HFFc6 (cell line): ENCODE measurements at regions not wholly inside any gene's neighbourhood (a gene's known extent, or its start where the extent isn't known, plus 50 kb on each side); places are given as distances from the start of the nearest gene placed in this dataset.

Experiments
- DNase-seq: peaks from one replicate; pipeline ENCODE4 v3.0.0-alpha.2; 2018
- H3K27ac Mint-ChIP-seq: 2 replicates; pipeline ENCODE4 v1.8.0; 2020; ENCODE audit warnings: mild to moderate bottlenecking, mixed read lengths
- H3K27me3 Mint-ChIP-seq: 2 replicates; pipeline ENCODE4 v1.8.0; 2021; ENCODE audit warnings: mild to moderate bottlenecking, moderate library complexity, mixed read lengths; ENCODE audit not compliant: insufficient read depth
- H3K36me3 Mint-ChIP-seq: 2 replicates; pipeline ENCODE4 v1.8.0; 2021; ENCODE audit warnings: low read depth, mixed read lengths
- H3K4me1 Mint-ChIP-seq: 2 replicates; pipeline ENCODE4 v1.8.0; 2020; ENCODE audit warnings: low read depth, mixed read lengths
- H3K4me3 Mint-ChIP-seq: 2 replicates; pipeline ENCODE4 v1.8.0; 2020; ENCODE audit warnings: mild to moderate bottlenecking, moderate library complexity, mixed read lengths
- H3K9me3 Mint-ChIP-seq: 2 replicates; pipeline ENCODE4 v1.8.0; 2020; ENCODE audit warnings: mild to moderate bottlenecking, mixed read lengths
- TF ChIP-seq, protein P1 (sequence below): fragments of 200-600 bp; sonication (generic); IDR thresholded peaks from 2 replicates; pipeline ENCODE4 v1.5.0; 2021; ENCODE audit warnings: antibody characterized with exemption, mild to moderate bottlenecking

DNA sequence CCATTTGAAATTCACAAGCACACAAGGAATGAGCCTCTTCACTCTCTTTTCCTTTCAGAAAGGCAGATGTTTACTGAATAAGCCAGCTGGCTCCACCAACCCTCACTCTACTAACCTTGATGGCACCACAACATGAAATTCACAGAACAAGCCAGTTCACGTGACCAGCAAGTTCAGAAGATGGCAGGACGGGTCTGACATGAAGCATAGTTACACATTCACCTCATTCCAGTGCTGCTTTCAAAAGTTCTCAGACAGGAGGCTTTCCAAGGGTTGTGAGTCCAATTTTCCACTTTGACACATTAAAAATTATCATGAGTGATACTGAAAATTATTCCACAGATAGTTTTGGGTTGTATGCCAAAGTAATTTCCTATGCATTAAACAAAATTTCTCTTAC lies 74.2 kb upstream of the MBOAT2 start:
- Mint-ChIP-seq H3K9me3 (peaks cover 12% of the 10 kb centered on the region), H3K27ac (no peak overlapping the region), H3K4me3 (no peak overlapping the region), H3K27me3 (no peaks in the 10 kb centered on the region; the same call in 1 of the 2 replicates), H3K36me3 (peaks cover 7% of the 10 kb centered on the region), H3K4me1 (peaks cover 20% of the 10 kb centered on the region)
- no peak for DNase-seq
- TF ChIP-seq, protein P1, sequence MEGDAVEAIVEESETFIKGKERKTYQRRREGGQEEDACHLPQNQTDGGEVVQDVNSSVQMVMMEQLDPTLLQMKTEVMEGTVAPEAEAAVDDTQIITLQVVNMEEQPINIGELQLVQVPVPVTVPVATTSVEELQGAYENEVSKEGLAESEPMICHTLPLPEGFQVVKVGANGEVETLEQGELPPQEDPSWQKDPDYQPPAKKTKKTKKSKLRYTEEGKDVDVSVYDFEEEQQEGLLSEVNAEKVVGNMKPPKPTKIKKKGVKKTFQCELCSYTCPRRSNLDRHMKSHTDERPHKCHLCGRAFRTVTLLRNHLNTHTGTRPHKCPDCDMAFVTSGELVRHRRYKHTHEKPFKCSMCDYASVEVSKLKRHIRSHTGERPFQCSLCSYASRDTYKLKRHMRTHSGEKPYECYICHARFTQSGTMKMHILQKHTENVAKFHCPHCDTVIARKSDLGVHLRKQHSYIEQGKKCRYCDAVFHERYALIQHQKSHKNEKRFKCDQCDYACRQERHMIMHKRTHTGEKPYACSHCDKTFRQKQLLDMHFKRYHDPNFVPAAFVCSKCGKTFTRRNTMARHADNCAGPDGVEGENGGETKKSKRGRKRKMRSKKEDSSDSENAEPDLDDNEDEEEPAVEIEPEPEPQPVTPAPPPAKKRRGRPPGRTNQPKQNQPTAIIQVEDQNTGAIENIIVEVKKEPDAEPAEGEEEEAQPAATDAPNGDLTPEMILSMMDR: no peak

DNA sequence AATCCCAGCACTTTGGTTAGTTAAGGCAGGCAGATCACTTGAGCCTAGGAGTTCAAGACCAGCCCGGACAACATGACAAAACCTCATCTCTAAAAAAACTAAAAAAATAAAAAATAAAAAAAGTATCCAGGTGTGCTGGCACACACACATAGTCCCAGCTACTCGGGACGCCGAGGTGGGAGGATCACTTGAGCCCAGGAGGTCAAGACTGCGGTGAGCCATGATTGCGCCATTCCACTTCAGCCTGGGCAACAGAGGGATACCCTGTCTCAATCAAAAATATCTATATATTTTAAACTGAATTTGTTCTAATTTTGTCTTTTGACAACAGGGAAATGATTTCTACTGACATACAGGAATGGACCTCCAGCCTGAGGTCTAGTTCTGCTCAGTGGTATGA lies 73.3 kb upstream of the MBOAT2 start:
- Mint-ChIP-seq H3K9me3 (peaks cover 5% of the 10 kb centered on the region), H3K27ac (no peak overlapping the region; the same call in 1 of the 2 replicates), H3K36me3 (peaks cover 5% of the 10 kb centered on the region), H3K27me3 (no peaks in the 10 kb centered on the region; the same call in 1 of the 2 replicates), H3K4me3 (no peak overlapping the region), H3K4me1 (peaks cover 30% of the 10 kb centered on the region)
- TF ChIP-seq, protein P1: no peak
- DNase-seq: no peak

DNA sequence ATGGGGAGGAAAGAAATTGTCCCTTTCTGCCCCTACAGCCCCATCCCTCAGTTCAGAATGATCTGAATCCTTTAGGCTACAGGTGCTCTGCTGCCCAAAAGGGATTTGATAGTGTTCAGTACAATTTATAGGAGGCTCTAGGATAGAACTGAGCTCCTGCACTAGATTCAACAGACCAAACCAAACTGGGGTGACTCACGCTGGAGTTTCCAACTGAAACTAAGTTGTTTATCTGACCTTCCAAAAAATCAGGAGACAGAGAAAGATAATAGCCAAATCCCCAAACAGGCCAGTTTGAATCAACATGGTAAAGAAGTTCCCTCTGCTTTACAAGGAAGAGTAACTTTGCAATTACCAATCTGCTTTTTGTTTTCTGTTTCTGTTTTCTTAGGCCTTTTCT lies 72.7 kb upstream of the MBOAT2 start:
- Mint-ChIP-seq H3K9me3 (no peaks in the 10 kb centered on the region), H3K4me1 (peaks cover 35% of the 10 kb centered on the region), H3K36me3 (no peaks in the 10 kb centered on the region; the same call in 1 of the 2 replicates), H3K4me3 (no peak overlapping the region), H3K27me3 (no peaks in the 10 kb centered on the region; the same call in 1 of the 2 replicates), H3K27ac (peak overlapping the region; percentile 46; the same call in 1 of the 2 replicates)
- DNase-seq: no peak
- TF ChIP-seq, protein P1: no peak

DNA sequence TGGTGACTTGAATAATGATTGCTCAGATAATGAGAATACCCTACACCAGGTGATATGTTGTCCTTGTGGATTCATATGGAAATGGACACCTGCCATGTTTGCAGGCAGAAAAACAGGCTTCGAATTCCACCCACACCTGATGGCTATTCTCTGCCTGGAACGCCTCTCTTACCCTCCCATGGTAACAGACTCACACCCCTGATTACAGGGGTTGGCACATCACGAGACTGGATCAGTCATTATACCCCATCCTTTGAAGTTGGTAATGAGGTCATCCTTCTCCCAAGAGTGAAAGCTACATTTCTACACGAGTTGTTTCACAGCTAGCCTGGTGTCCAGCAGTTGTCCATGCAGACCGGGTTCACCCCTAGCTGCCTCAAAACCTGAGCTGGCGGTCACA lies 71.4 kb upstream of the MBOAT2 start:
- Mint-ChIP-seq H3K27me3 (no peaks in the 10 kb centered on the region; the same call in 1 of the 2 replicates), H3K9me3 (no peaks in the 10 kb centered on the region), H3K27ac (no peak overlapping the region), H3K4me3 (no peak overlapping the region), H3K36me3 (no peaks in the 10 kb centered on the region), H3K4me1 (peaks cover 42% of the 10 kb centered on the region)
- DNase-seq: no peak
- TF ChIP-seq, protein P1: no peak

DNA sequence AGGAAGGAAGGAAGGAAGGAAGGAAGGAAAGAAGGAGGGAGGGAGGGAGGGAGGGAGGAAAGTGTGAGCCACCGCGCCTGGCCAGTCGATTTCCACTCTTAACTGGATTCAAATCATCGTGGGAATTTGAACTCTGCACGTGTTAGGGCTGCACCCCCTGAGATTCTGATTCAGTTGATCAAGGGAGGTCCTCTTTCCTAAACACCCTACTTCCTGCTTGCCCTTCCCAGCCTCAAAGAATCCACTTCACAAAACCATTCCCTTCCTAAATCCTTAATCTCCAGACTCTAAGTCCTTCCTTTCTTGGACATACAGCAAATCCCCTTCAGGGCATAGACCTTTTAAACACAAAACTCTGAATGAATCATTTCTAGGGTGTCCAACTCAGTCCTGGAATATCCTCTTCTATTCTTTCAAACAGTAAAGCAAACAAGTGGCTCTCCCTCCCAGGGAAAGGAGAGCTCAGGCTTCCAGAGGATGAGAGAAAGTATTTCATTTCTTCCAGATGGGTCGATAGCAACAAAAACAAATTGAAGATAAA lies 68.2 kb upstream of the MBOAT2 start:
- DNase-seq: peak; percentile 43
- Mint-ChIP-seq H3K4me3 (peak overlapping the region; percentile 9; the same call in 1 of the 2 replicates), H3K27ac (peak overlapping the region; percentile 82), H3K4me1 (peaks cover 37% of the 10 kb centered on the region), H3K27me3 (no peaks in the 10 kb centered on the region; the same call in 1 of the 2 replicates), H3K36me3 (no peaks in the 10 kb centered on the region), H3K9me3 (peaks cover 3% of the 10 kb centered on the region; the same call in 1 of the 2 replicates)
- TF ChIP-seq, protein P1: no peak
